Upper lobe of left lung (tissue), 6 donors: ENCODE measurements at regions not wholly inside any gene's neighbourhood (a gene's known extent, or its start where the extent isn't known, plus 50 kb on each side); places are given as distances from the start of the nearest gene placed in this dataset.

Source experiments
- ATAC-seq, 2 donors: fragments of 200-7000 bp; cut with Tn5 transposase; one replicate each; pipeline ENCODE4 v1.9.1; 2022; ENCODE audit warnings: mild to moderate bottlenecking in 2 of 2, moderate library complexity in 2 of 2; ENCODE audit not compliant: low FRiP score in 2 of 2
- DNase-seq, 2 donors: peaks; one replicate each; pipeline ENCODE4 v3.0.0-alpha.2; 2019 to 2020
- H3K27ac ChIP-seq, 4 donors: fragments of 200-600 bp; sonication (generic); one replicate each; pipeline ENCODE4 v1.5.1; 2016 to 2019
- H3K27me3 ChIP-seq, 4 donors: fragments of 200-600 bp; sonication (generic); one replicate each; pipeline ENCODE4 v1.5.1; 2017 to 2019
- H3K36me3 ChIP-seq, 4 donors: fragments of 200-600 bp; sonication (generic); one replicate each; pipeline ENCODE4 v1.5.1; 2016 to 2019
- H3K4me1 ChIP-seq, 4 donors: fragments of 200-600 bp; sonication (generic); one replicate each; pipeline ENCODE4 v1.5.1; 2018 to 2019
- H3K4me3 ChIP-seq, 4 donors: fragments of 200-600 bp; sonication (generic); one replicate each; pipeline ENCODE4 v1.5.1; 2017 to 2019; ENCODE audit warnings: mild to moderate bottlenecking in 2 of 4, moderate library complexity in 1 of 4
- H3K9me3 ChIP-seq, 4 donors: fragments of 200-600 bp; sonication (generic); one replicate each; pipeline ENCODE4 v1.5.1; 2018 to 2019
- EP300 ChIP-seq, 4 donors: sonication (generic); formaldehyde crosslinking; IDR thresholded peaks; one replicate each; pipeline ENCODE4 v1.5.1; 2017; ENCODE audit warnings: antibody characterized with exemption in 4 of 4, control low read depth in 2 of 4
- POLR2A ChIP-seq, 4 donors: fragments of 450-650 bp; IDR thresholded peaks; one replicate each; pipeline ENCODE4 v1.5.1; 2016 to 2017; ENCODE audit warnings: antibody characterized with exemption in 4 of 4, mild to moderate bottlenecking in 2 of 4
- POLR2AphosphoS5 ChIP-seq, 2 donors: sonication (generic); formaldehyde crosslinking; IDR thresholded peaks; one replicate each; pipeline ENCODE4 v1.5.1; 2017; ENCODE audit warnings: antibody characterized with exemption in 2 of 2
- WGBS, 2 donors: methylation state at CpG; one replicate each; pipeline ENCODE4 v1.1.5; 2017 to 2018; 5-methylcytosine and 5-hydroxymethylcytosine counted together
- TF ChIP-seq, protein P1 (sequence below), 6 experiments: fragments of 450-650 bp in 4 of 6; fragments of 200-600 bp in 2 of 6; sonication (generic) in 2 of 6; IDR thresholded peaks; one replicate each; pipeline ENCODE4 v1.5.1; 2016 to 2019; ENCODE audit warnings: antibody characterized with exemption in 6 of 6
- donor health status: DM: no; HTN: no; CAD: no; lungs with moderate emphysema.
- donor health status: DM: no; HTN: yes; CAD: no; lungs with severe emphysema.

DNA sequence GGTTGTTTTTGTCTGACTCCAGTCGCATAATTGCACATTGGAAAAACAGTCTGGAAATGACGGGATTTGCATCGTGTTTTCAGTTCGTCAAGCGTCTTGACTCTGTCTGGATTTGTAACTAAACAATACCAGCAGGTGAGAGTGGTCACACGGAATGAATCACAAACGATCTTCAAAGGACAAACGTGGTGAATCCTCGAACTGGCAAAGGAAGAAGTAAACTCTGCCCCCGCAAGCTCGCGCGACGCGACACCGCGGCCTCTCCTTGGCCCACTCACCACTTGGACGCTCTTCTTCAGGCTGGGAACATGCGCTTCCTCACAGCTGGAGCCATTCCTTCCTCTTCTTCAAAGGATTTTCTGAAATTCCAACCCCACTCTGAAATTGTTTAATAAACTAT, 352.6 kb downstream of the THBS2 start:
- TF ChIP-seq POLR2AphosphoS5 (IDR thresholded peaks at IDR 0.05): no peak
- TF ChIP-seq EP300 (IDR thresholded peaks at IDR 0.05): no peak
- no peak for TF ChIP-seq POLR2A (IDR thresholded peaks at IDR 0.05)
- TF ChIP-seq, protein P1, sequence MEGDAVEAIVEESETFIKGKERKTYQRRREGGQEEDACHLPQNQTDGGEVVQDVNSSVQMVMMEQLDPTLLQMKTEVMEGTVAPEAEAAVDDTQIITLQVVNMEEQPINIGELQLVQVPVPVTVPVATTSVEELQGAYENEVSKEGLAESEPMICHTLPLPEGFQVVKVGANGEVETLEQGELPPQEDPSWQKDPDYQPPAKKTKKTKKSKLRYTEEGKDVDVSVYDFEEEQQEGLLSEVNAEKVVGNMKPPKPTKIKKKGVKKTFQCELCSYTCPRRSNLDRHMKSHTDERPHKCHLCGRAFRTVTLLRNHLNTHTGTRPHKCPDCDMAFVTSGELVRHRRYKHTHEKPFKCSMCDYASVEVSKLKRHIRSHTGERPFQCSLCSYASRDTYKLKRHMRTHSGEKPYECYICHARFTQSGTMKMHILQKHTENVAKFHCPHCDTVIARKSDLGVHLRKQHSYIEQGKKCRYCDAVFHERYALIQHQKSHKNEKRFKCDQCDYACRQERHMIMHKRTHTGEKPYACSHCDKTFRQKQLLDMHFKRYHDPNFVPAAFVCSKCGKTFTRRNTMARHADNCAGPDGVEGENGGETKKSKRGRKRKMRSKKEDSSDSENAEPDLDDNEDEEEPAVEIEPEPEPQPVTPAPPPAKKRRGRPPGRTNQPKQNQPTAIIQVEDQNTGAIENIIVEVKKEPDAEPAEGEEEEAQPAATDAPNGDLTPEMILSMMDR (IDR thresholded peaks at IDR 0.05): no peak
- 83 to 87% methylated on average over 19 of the region's 19 CpGs for WGBS, 2 donors
- H3K27ac ChIP-seq: no peak overlapping the region
- no peaks in the 10 kb centered on the region for H3K36me3 ChIP-seq
- ATAC-seq: no peak
- no peaks in the 10 kb centered on the region for H3K27me3 ChIP-seq
- H3K4me3 ChIP-seq: no peak overlapping the region
- H3K4me1 ChIP-seq: no peaks in the 10 kb centered on the region
- no peaks in the 10 kb centered on the region for H3K9me3 ChIP-seq
- DNase-seq: peak in 1 of 2 donors; percentile 69

DNA sequence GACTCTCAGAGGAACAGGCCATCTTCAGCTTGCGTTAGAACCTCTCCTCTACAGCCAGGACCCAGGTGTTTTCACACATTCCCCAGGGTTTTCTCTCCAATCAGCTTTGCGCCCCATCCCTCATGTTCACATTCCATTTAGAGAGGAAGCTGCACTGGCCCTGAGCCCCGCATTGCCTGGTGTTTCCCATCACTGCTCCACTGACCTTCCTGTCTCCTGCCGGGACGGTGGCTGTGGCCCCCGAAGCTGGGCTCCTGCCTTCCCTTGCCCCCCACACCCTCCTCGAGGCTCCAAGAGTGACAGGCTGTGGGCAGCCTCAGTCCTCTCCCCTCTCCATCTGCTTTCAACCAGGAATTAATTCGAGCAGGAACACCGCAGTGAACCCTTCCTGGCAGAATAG, 357.3 kb downstream of the THBS2 start:
- Histone ChIP-seq H3K4me3 (no peak overlapping the region), H3K36me3 (no peaks in the 10 kb centered on the region), H3K9me3 (no peaks in the 10 kb centered on the region), H3K4me1 (peaks cover 0 to 9% (median 7%) of the 10 kb centered on the region in 4 donors), H3K27ac (no peak overlapping the region), H3K27me3 (no peaks in the 10 kb centered on the region)
- no peak for TF ChIP-seq EP300 (IDR thresholded peaks at IDR 0.05)
- TF ChIP-seq POLR2AphosphoS5 (IDR thresholded peaks at IDR 0.05): no peak
- TF ChIP-seq, protein P1 (IDR thresholded peaks at IDR 0.05): no peak
- no peak for TF ChIP-seq POLR2A (IDR thresholded peaks at IDR 0.05)
- ATAC-seq: no peak
- 79 to 82% methylated on average over 9 of the region's 9 CpGs for WGBS, 2 donors
- no peak for DNase-seq

DNA sequence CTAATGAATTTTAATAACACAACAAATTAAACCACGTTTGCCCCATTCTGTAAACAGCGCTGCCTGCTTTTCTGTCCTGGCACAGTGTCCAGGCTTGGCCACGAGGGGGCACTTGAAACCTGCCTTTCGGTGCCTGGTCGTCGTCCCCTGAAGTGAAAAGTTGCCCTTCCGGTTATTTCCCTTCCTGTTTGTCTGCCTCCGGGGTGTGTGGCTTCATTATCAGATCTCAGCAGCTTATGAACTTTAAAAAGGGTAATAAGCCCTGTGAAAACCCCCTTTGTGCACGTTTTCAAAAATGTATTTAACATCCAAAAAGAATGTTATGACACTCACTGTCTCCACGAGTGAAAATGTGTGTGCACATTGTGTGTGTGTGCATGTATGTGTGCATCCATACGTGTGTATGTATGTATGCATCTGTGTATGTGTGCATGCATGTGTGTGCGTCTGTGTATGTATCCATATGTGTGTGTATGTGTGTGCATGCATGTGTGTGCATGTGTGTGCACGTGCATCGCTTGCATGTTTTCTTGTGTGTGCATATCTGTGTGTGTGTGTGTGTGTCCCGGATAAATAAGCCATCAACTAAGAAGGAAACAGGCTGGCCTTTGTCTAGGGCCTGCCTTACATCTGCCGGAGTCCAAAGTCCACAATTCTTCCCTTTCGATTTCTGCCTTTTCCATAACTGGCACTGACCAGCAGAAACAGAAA, 358.4 kb downstream of the THBS2 start:
- ATAC-seq: peak; percentile 82 to 92

DNA sequence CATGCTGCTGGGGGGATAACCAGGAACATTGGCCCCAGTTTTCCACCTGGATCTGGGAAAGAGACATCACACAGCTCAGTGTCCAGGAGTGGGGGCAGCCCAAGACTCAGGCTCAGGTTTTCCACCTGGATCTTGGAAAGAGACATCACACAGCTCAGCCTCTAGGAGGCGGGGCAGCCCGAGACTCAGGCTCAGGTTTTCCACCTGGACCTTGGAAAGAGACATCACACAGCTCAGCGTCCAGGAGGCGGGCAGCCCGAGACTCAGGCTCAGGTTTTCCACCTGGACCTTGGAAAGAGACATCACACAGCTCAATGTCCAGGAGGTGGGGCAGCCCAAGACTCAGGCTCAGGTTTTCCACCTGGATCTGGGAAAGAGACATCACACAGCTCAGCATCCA, 361.6 kb downstream of the THBS2 start:
- no peaks in the 10 kb centered on the region for H3K36me3 ChIP-seq

More for the DNA sequence above, 358.4 kb downstream of the THBS2 start:
- Histone ChIP-seq H3K36me3 (no peaks in the 10 kb centered on the region), H3K9me3 (no peaks in the 10 kb centered on the region), H3K27me3 (no peaks in the 10 kb centered on the region), H3K27ac (no peak overlapping the region), H3K4me3 (peak overlapping the region in 2 of 4 donors; percentile 7 to 31), H3K4me1 (peaks cover 0 to 9% (median 7%) of the 10 kb centered on the region in 4 donors)
- WGBS, 2 donors: 34% methylated on average over 17 of the region's 17 CpGs
- peak in 1 of 2 donors; percentile 81 for DNase-seq
- TF ChIP-seq, protein P1 (IDR thresholded peaks at IDR 0.05): peak; percentile 59 to 88 (median 82)
- TF ChIP-seq POLR2AphosphoS5 (IDR thresholded peaks at IDR 0.05): no peak

More for the DNA sequence above, 361.6 kb downstream of the THBS2 start:
- no peak for ATAC-seq
- DNase-seq: no peak
- Histone ChIP-seq H3K27me3 (no peaks in the 10 kb centered on the region), H3K4me3 (no peak overlapping the region), H3K27ac (no peak overlapping the region), H3K9me3 (no peaks in the 10 kb centered on the region), H3K4me1 (peaks cover 0 to 9% (median 7%) of the 10 kb centered on the region in 4 donors)
- WGBS, 2 donors: 76% methylated on average over 5 of the region's 5 CpGs; no CpG with 5 or more reads in 1 of the 2 donors
- no peak for TF ChIP-seq EP300 (IDR thresholded peaks at IDR 0.05)
- TF ChIP-seq, protein P1 (IDR thresholded peaks at IDR 0.05): no peak
- no peak for TF ChIP-seq POLR2A (IDR thresholded peaks at IDR 0.05)
- no peak for TF ChIP-seq POLR2AphosphoS5 (IDR thresholded peaks at IDR 0.05)
